NT2/D1 (cell line): ENCODE measurements at regions not wholly inside any gene's neighbourhood (a gene's known extent, or its start where the extent isn't known, plus 50 kb on each side); places are given as distances from the start of the nearest gene placed in this dataset.

Experiments
- SUZ12 ChIP-seq: IDR thresholded peaks from 2 replicates; pipeline ENCODE4 v1.6.1; 2011; ENCODE audit not compliant: insufficient read length, insufficient read depth; ENCODE audit errors: extremely low read depth
- YY1 ChIP-seq: IDR thresholded peaks from 2 replicates; pipeline ENCODE4 v1.6.1; 2011; ENCODE audit not compliant: insufficient read length, insufficient read depth
- ZNF274 ChIP-seq: IDR thresholded peaks from 2 replicates; pipeline ENCODE4 v1.6.1; 2011; ENCODE audit warnings: mild to moderate bottlenecking, low read depth, low read length

DNA sequence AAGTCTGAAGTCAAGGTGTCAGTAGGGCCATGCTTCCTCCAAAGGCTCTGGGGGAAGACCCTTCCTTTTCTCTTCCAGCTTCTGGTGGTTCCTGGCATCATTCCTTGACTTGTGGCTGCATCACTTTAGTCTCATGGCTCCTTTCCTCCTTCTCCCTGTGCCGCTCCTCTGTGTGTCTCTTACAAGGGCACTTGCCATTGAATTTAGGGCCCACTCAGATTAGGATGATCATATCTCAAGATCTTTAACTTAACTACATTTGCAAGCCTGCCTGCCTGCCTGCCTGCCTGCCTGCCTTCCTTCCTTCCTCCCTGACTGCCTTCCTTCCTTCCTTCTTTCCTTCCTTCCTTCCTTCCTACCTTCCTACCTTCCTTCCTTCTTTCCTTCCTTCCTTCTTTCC, 89.7 kb upstream of the MPHOSPH6 start:
- TF ChIP-seq SUZ12: no peak
- TF ChIP-seq YY1: no peak
- TF ChIP-seq ZNF274: no peak
